Effector memory CD8-positive, alpha-beta T cell (primary cell): ENCODE measurements at regions not wholly inside any gene's neighbourhood (a gene's known extent, or its start where the extent isn't known, plus 50 kb on each side); places are given as distances from the start of the nearest gene placed in this dataset.

ENCODE experiments used
- ATAC-seq: fragments of 150-1000 bp; cut with Tn5 transposase; replicated peaks from 2 replicates; pipeline ENCODE4 v1.10.0; 2021; ENCODE audit warnings: mild to moderate bottlenecking, moderate library complexity
- DNase-seq, 3 experiments: peaks; one replicate each; pipeline ENCODE4 v3.0.0; 2021
- H3K27ac Mint-ChIP-seq, 2 donors: one replicate each; pipeline ENCODE4 v1.8.0; 2022; ENCODE audit warnings: mild to moderate bottlenecking in 2 of 2, mixed read lengths in 2 of 2, moderate library complexity in 2 of 2
- H3K27me3 Mint-ChIP-seq, 2 donors: one replicate each; pipeline ENCODE4 v1.8.0; 2022; ENCODE audit warnings: mixed read lengths in 2 of 2
- H3K36me3 Mint-ChIP-seq: one replicate; pipeline ENCODE4 v1.8.0; 2022; ENCODE audit warnings: mild to moderate bottlenecking, moderate library complexity, mixed read lengths; ENCODE audit not compliant: insufficient read depth
- H3K4me1 Mint-ChIP-seq, 2 donors: one replicate each; pipeline ENCODE4 v1.8.0; 2022; ENCODE audit warnings: low read depth in 2 of 2, mixed read lengths in 2 of 2
- H3K4me3 Mint-ChIP-seq, 2 donors: one replicate each; pipeline ENCODE4 v1.8.0; 2022; ENCODE audit warnings: mild to moderate bottlenecking in 2 of 2, mixed read lengths in 2 of 2, moderate library complexity in 2 of 2
- H3K9me3 Mint-ChIP-seq, 2 donors: one replicate each; pipeline ENCODE4 v1.8.0; 2022; ENCODE audit warnings: mixed read lengths in 2 of 2

- no peaks in the 10 kb centered on the region for H3K4me1 Mint-ChIP-seq
- no peak for DNase-seq
- no peak overlapping the region for H3K4me3 Mint-ChIP-seq
- peaks cover 5 to 6% of the 10 kb centered on the region in 2 donors for H3K27me3 Mint-ChIP-seq
- H3K36me3 Mint-ChIP-seq: no peaks in the 10 kb centered on the region
- no peak for ATAC-seq
- no peaks in the 10 kb centered on the region for H3K9me3 Mint-ChIP-seq
- H3K27ac Mint-ChIP-seq: no peak overlapping the region
Observed at GRCh38 chr6:113644861-113645575, 212.1 kb upstream of the MARCKS start.

- Mint-ChIP-seq H3K27ac (no peak overlapping the region), H3K4me1 (no peaks in the 10 kb centered on the region), H3K4me3 (no peak overlapping the region), H3K36me3 (no peaks in the 10 kb centered on the region), H3K9me3 (no peaks in the 10 kb centered on the region), H3K27me3 (peaks cover 5 to 6% of the 10 kb centered on the region in 2 donors)
- ATAC-seq (no peak), DNase-seq (no peak)
Observed at GRCh38 chr6:113645576-113645970, 211.6 kb upstream of the MARCKS start.

GRCh38 chr6:113645986-113646385 lies 211.2 kb upstream of the MARCKS start:
- no peaks in the 10 kb centered on the region for H3K36me3 Mint-ChIP-seq
- H3K27ac Mint-ChIP-seq: no peak overlapping the region
- peaks cover 5 to 6% of the 10 kb centered on the region in 2 donors for H3K27me3 Mint-ChIP-seq
- no peak overlapping the region for H3K4me3 Mint-ChIP-seq
- H3K9me3 Mint-ChIP-seq: no peaks in the 10 kb centered on the region
- no peak for ATAC-seq
- no peak for DNase-seq
- no peaks in the 10 kb centered on the region for H3K4me1 Mint-ChIP-seq

GRCh38 chr6:113646701-113647100 lies 210.4 kb upstream of the MARCKS start:
- Mint-ChIP-seq H3K4me3 (no peak overlapping the region), H3K27ac (no peak overlapping the region), H3K4me1 (no peaks in the 10 kb centered on the region), H3K27me3 (peaks cover 5 to 6% of the 10 kb centered on the region in 2 donors), H3K9me3 (no peaks in the 10 kb centered on the region), H3K36me3 (no peaks in the 10 kb centered on the region)
- DNase-seq (no peak), ATAC-seq (no peak)

GRCh38 chr6:113647143-113647889 lies 209.8 kb upstream of the MARCKS start:
- no peaks in the 10 kb centered on the region for H3K9me3 Mint-ChIP-seq
- H3K4me3 Mint-ChIP-seq: no peak overlapping the region
- ATAC-seq (no peak), DNase-seq (no peak)
- peaks cover 5 to 6% of the 10 kb centered on the region in 2 donors for H3K27me3 Mint-ChIP-seq
- no peak overlapping the region for H3K27ac Mint-ChIP-seq
- no peaks in the 10 kb centered on the region for H3K36me3 Mint-ChIP-seq
- no peaks in the 10 kb centered on the region for H3K4me1 Mint-ChIP-seq

- Mint-ChIP-seq H3K9me3 (no peaks in the 10 kb centered on the region), H3K4me1 (no peaks in the 10 kb centered on the region), H3K27me3 (peaks cover 5 to 6% of the 10 kb centered on the region in 2 donors), H3K4me3 (no peak overlapping the region), H3K27ac (no peak overlapping the region), H3K36me3 (no peaks in the 10 kb centered on the region)
- DNase-seq (no peak), ATAC-seq (no peak)
Observed at GRCh38 chr6:113648698-113649097, 208.4 kb upstream of the MARCKS start.

- no peaks in the 10 kb centered on the region for H3K36me3 Mint-ChIP-seq
- H3K4me1 Mint-ChIP-seq: no peaks in the 10 kb centered on the region
- no peak overlapping the region for H3K4me3 Mint-ChIP-seq
Observed at GRCh38 chr6:113649276-113649675, 207.9 kb upstream of the MARCKS start.

GRCh38 chr6:113649880-113650609 lies 207.1 kb upstream of the MARCKS start:
- Mint-ChIP-seq H3K27me3 (peaks cover 5 to 6% of the 10 kb centered on the region in 2 donors), H3K36me3 (no peaks in the 10 kb centered on the region), H3K4me1 (no peaks in the 10 kb centered on the region), H3K27ac (no peak overlapping the region), H3K9me3 (no peaks in the 10 kb centered on the region), H3K4me3 (no peak overlapping the region)
- no peak for ATAC-seq
- DNase-seq: no peak

More at GRCh38 chr6:113649276-113649675, 207.9 kb upstream of the MARCKS start:
- no peaks in the 10 kb centered on the region for H3K9me3 Mint-ChIP-seq
- ATAC-seq: no peak
- no peak for DNase-seq
- H3K27ac Mint-ChIP-seq: no peak overlapping the region
- H3K27me3 Mint-ChIP-seq: peaks cover 5 to 6% of the 10 kb centered on the region in 2 donors

- no peak overlapping the region for H3K4me3 Mint-ChIP-seq
- H3K27ac Mint-ChIP-seq: peak overlapping the region in 1 of 2 donors; percentile 30
- DNase-seq (no peak), ATAC-seq (no peak)
- no peaks in the 10 kb centered on the region for H3K4me1 Mint-ChIP-seq
- peaks cover 5 to 6% of the 10 kb centered on the region in 2 donors for H3K27me3 Mint-ChIP-seq
- H3K36me3 Mint-ChIP-seq: no peaks in the 10 kb centered on the region
- H3K9me3 Mint-ChIP-seq: no peaks in the 10 kb centered on the region
Observed at GRCh38 chr6:113650610-113650979, 206.6 kb upstream of the MARCKS start.

GRCh38 chr6:113651120-113651519 lies 206.0 kb upstream of the MARCKS start:
- no peak for DNase-seq
- H3K36me3 Mint-ChIP-seq: no peaks in the 10 kb centered on the region
- H3K4me3 Mint-ChIP-seq: no peak overlapping the region
- peak overlapping the region in 1 of 2 donors; percentile 30 for H3K27ac Mint-ChIP-seq
- H3K4me1 Mint-ChIP-seq: no peaks in the 10 kb centered on the region
- H3K9me3 Mint-ChIP-seq: no peaks in the 10 kb centered on the region
- H3K27me3 Mint-ChIP-seq: peaks cover 5 to 6% of the 10 kb centered on the region in 2 donors
- ATAC-seq: no peak

- Mint-ChIP-seq H3K27ac (no peak overlapping the region), H3K27me3 (peaks cover 5 to 6% of the 10 kb centered on the region in 2 donors), H3K36me3 (no peaks in the 10 kb centered on the region), H3K4me3 (no peak overlapping the region), H3K4me1 (no peaks in the 10 kb centered on the region), H3K9me3 (no peaks in the 10 kb centered on the region)
- ATAC-seq (no peak), DNase-seq (no peak)
Observed at GRCh38 chr6:113651920-113652319, 205.2 kb upstream of the MARCKS start.

- no peak overlapping the region for H3K27ac Mint-ChIP-seq
- ATAC-seq (no peak), DNase-seq (no peak)
- H3K4me1 Mint-ChIP-seq: no peaks in the 10 kb centered on the region
- no peaks in the 10 kb centered on the region for H3K36me3 Mint-ChIP-seq
- no peak overlapping the region for H3K4me3 Mint-ChIP-seq
- H3K27me3 Mint-ChIP-seq: peaks cover 5 to 6% of the 10 kb centered on the region in 2 donors
- H3K9me3 Mint-ChIP-seq: no peaks in the 10 kb centered on the region
Observed at GRCh38 chr6:113653275-113653674, 203.9 kb upstream of the MARCKS start.

GRCh38 chr6:113654396-113654795 lies 202.7 kb upstream of the MARCKS start:
- DNase-seq: no peak
- no peak overlapping the region for H3K27ac Mint-ChIP-seq
- ATAC-seq: no peak

More at GRCh38 chr6:113654396-113654795, 202.7 kb upstream of the MARCKS start:
- H3K9me3 Mint-ChIP-seq: no peaks in the 10 kb centered on the region
- peaks cover 1 to 2% of the 10 kb centered on the region in 2 donors for H3K27me3 Mint-ChIP-seq
- H3K4me3 Mint-ChIP-seq: no peak overlapping the region
- no peaks in the 10 kb centered on the region for H3K4me1 Mint-ChIP-seq
- no peaks in the 10 kb centered on the region for H3K36me3 Mint-ChIP-seq
